H1 (cell line): ENCODE measurements at regions not wholly inside any gene's neighbourhood (a gene's known extent, or its start where the extent isn't known, plus 50 kb on each side); places are given as distances from the start of the nearest gene placed in this dataset.

Experiments used
- CTCF ChIA-PET: fragments of 300-600 bp; sonication (Branson Sonifier 250); formaldehyde crosslinking; loops from one replicate; lab custom pipeline; 2021; ENCODE audit not compliant: partially characterized antibody; lab: Charles Lee
- POLR2A ChIA-PET: fragments of 300-600 bp; sonication (Branson Sonifier 250); formaldehyde crosslinking; loops from one replicate; lab custom pipeline; 2021; ENCODE audit warnings: inconsistent platforms; ENCODE audit not compliant: partially characterized antibody; lab: Charles Lee
- DNase-seq, 2 experiments: peaks; one replicate each; pipeline versions ENCODE4 v3.0.0 to v3.0.0-alpha.2; 2010 to 2022; ENCODE audit warnings: low spot score in 2 of 2, low read depth in 1 of 2, mixed read lengths in 1 of 2
- FAIRE-seq: peaks from 2 replicates; lab custom pipeline; 2011; peaks lifted over from hg19 to GRCh38; lab: Jason Lieb, UNC
- H2AFZ ChIP-seq: 2 replicates; pipeline ENCODE4 v1.8.1; 2012; ENCODE audit warnings: low read length, inconsistent platforms
- H2AK5ac ChIP-seq: 2 replicates; pipeline ENCODE4 v1.6.1; 2013; ENCODE audit warnings: low read depth, low read length
- H2BK120ac ChIP-seq: replicated peaks from 2 replicates; pipeline ENCODE3; 2013; ENCODE audit warnings: low read depth, low read length, inconsistent platforms
- H2BK12ac ChIP-seq: 2 replicates; pipeline ENCODE4 v1.6.1; 2013; ENCODE audit warnings: low read depth, low read length
- H2BK15ac ChIP-seq: 2 replicates; pipeline ENCODE4 v1.6.1; 2013; ENCODE audit warnings: low read length
- H2BK20ac ChIP-seq: 2 replicates; pipeline ENCODE4 v1.6.1; 2013; ENCODE audit warnings: low read length
- H2BK5ac ChIP-seq: 2 replicates; pipeline ENCODE4 v1.6.1; 2013; ENCODE audit warnings: low read depth, low read length
- H3K14ac ChIP-seq: 2 replicates; pipeline ENCODE4 v1.6.1; 2013; ENCODE audit warnings: inconsistent platforms; ENCODE audit not compliant: insufficient read length
- H3K18ac ChIP-seq: 2 replicates; pipeline ENCODE4 v1.6.1; 2013; ENCODE audit warnings: low read length; ENCODE audit errors: extremely low read depth
- H3K23ac ChIP-seq: 2 replicates; pipeline ENCODE4 v1.6.1; 2013; ENCODE audit warnings: inconsistent platforms; ENCODE audit not compliant: insufficient read length
- H3K23me2 ChIP-seq: 2 replicates; pipeline ENCODE4 v1.6.1; 2013; ENCODE audit warnings: low read depth, low read length
- H3K27ac ChIP-seq: 2 replicates; pipeline ENCODE4 v1.6.1; 2011; ENCODE audit warnings: low read depth, low read length, inconsistent platforms
- H3K27me3 ChIP-seq, 4 experiments: replicated peaks in 1 of 4; 1 replicate in 1 of 4; 2 replicates in 3 of 4; pipeline versions ENCODE4 v1.6.1 to v1.8.1; 2011 to 2013; ENCODE audit warnings: low read length in 3 of 4, mild to moderate bottlenecking in 3 of 4, inconsistent platforms in 2 of 4, mixed read lengths in 2 of 4, moderate library complexity in 1 of 4; ENCODE audit not compliant: control insufficient read depth in 3 of 4, insufficient read depth in 3 of 4; ENCODE audit errors: extremely low read depth in 1 of 4
- H3K36me3 ChIP-seq, 4 experiments: 2 replicates each; pipeline versions ENCODE4 v1.6.1 to v1.8.1; 2011 to 2013; ENCODE audit warnings: mild to moderate bottlenecking in 4 of 4, low read length in 3 of 4, moderate library complexity in 2 of 4, control low read depth in 1 of 4, inconsistent platforms in 1 of 4; ENCODE audit not compliant: insufficient read depth in 4 of 4, control insufficient read depth in 2 of 4
- H3K4ac ChIP-seq: replicated peaks from 2 replicates; pipeline ENCODE3; 2013; ENCODE audit warnings: low read length, low read depth, mixed read lengths, inconsistent platforms; ENCODE audit not compliant: insufficient read length
- H3K4me1 ChIP-seq, 4 experiments: replicated peaks in 1 of 4; 1 replicate in 1 of 4; 2 replicates in 3 of 4; pipeline versions ENCODE4 v1.6.1 to v1.8.1; 2011 to 2013; ENCODE audit warnings: low read length in 3 of 4, inconsistent platforms in 2 of 4, mixed read lengths in 1 of 4; ENCODE audit not compliant: insufficient read depth in 4 of 4, control insufficient read depth in 3 of 4
- H3K4me2 ChIP-seq, 2 experiments: 2 replicates each; pipeline versions ENCODE4 v1.6.1 to v1.8.1; 2011 to 2013; ENCODE audit warnings: low read depth in 2 of 2, low read length in 2 of 2, control low read depth in 1 of 2, inconsistent platforms in 1 of 2, mild to moderate bottlenecking in 1 of 2; ENCODE audit not compliant: insufficient read depth in 1 of 2
- H3K4me3 ChIP-seq, 4 experiments: fragments of 200-600, 300-600 bp in 1 of 4; sonication (generic), shearing (Covaris generic), sonication (Bioruptor Twin) in 1 of 4; 2 replicates each; pipeline versions ENCODE4 v1.5.1 to v1.8.1; 2011 to 2016; ENCODE audit warnings: low read length in 4 of 4, low read depth in 3 of 4, control low read depth in 2 of 4, inconsistent platforms in 2 of 4, mild to moderate bottlenecking in 2 of 4, mixed read lengths in 1 of 4, moderate library complexity in 1 of 4; ENCODE audit not compliant: insufficient read depth in 2 of 4; ENCODE audit errors: extremely low read depth in 1 of 4
- H3K56ac ChIP-seq: replicated peaks from 2 replicates; pipeline ENCODE3; 2013; ENCODE audit warnings: low read depth, mild to moderate bottlenecking, mixed read lengths, low read length, inconsistent platforms; ENCODE audit not compliant: insufficient read length
- H3K79me1 ChIP-seq: 2 replicates; pipeline ENCODE4 v1.6.1; 2013; ENCODE audit warnings: low read depth, low read length, control low read depth
- H3K79me2 ChIP-seq, 2 experiments: 2 replicates each; pipeline versions ENCODE4 v1.6.1 to v1.8.1; 2012 to 2013; ENCODE audit warnings: low read length in 2 of 2, mild to moderate bottlenecking in 2 of 2, inconsistent platforms in 1 of 2; ENCODE audit not compliant: insufficient read depth in 2 of 2, control insufficient read depth in 1 of 2
- H3K9ac ChIP-seq, 4 experiments: replicated peaks in 1 of 4; 1 replicate in 1 of 4; 2 replicates in 3 of 4; pipeline versions ENCODE4 v1.6.1 to v1.8.1; 2011 to 2013; ENCODE audit warnings: low read depth in 3 of 4, low read length in 3 of 4, control low read depth in 2 of 4, mild to moderate bottlenecking in 2 of 4, moderate library complexity in 2 of 4, inconsistent platforms in 1 of 4; ENCODE audit errors: extremely low read depth in 1 of 4
- H3K9me3 ChIP-seq, 2 experiments: 2 replicates each; pipeline versions ENCODE4 v1.6.1 to v1.8.1; 2012 to 2013; ENCODE audit warnings: mild to moderate bottlenecking in 2 of 2, moderate library complexity in 2 of 2, control low read depth in 1 of 2, inconsistent platforms in 1 of 2, low read depth in 1 of 2, low read length in 1 of 2, mixed read lengths in 1 of 2; ENCODE audit not compliant: insufficient read depth in 2 of 2
- H4K20me1 ChIP-seq, 2 experiments: replicated peaks in 1 of 2; 2 replicates each; pipeline versions ENCODE3 to v1.8.1; 2011 to 2013; ENCODE audit warnings: inconsistent platforms in 2 of 2, low read length in 2 of 2, mild to moderate bottlenecking in 1 of 2; ENCODE audit not compliant: insufficient read depth in 2 of 2, control insufficient read depth in 1 of 2
- H4K5ac ChIP-seq: 2 replicates; pipeline ENCODE4 v1.6.1; 2013; ENCODE audit warnings: low read length, low read depth, mixed read lengths, inconsistent platforms; ENCODE audit not compliant: insufficient read length
- H4K8ac ChIP-seq: 2 replicates; pipeline ENCODE4 v1.8.0; 2013; ENCODE audit warnings: mild to moderate bottlenecking, moderate library complexity, low read length, inconsistent platforms; ENCODE audit not compliant: insufficient read depth; ENCODE audit errors: extremely low read depth
- H4K91ac ChIP-seq: replicated peaks from 2 replicates; pipeline ENCODE3; 2013; ENCODE audit warnings: low read length, mixed read lengths, inconsistent platforms; ENCODE audit not compliant: insufficient read length
- BRCA1 ChIP-seq: IDR thresholded peaks from 2 replicates; pipeline ENCODE4 v1.6.1; 2012; ENCODE audit warnings: low read depth, low read length, improper control_type of control experiment
- CEBPB ChIP-seq: IDR thresholded peaks from 2 replicates; pipeline ENCODE4 v1.6.1; 2012; ENCODE audit warnings: low read depth, low read length
- CHD2 ChIP-seq: IDR thresholded peaks from 2 replicates; pipeline ENCODE4 v1.6.1; 2012; ENCODE audit warnings: low read length, improper control_type of control experiment
- CREB1 ChIP-seq: IDR thresholded peaks from 2 replicates; pipeline ENCODE4 v1.6.1; 2012; ENCODE audit warnings: inconsistent platforms
- EZH2 ChIP-seq: fragments of 200-600 bp; sonication (generic); IDR thresholded peaks from 2 replicates; pipeline ENCODE4 v1.7.1; 2012; ENCODE audit warnings: low read depth, mild to moderate bottlenecking, moderate library complexity, low read length, inconsistent platforms; ENCODE audit not compliant: severe bottlenecking
- RXRA ChIP-seq: IDR thresholded peaks from 2 replicates; pipeline ENCODE4 v1.6.1; 2011; ENCODE audit warnings: low read depth, mild to moderate bottlenecking, low read length, moderate library complexity; ENCODE audit not compliant: insufficient read depth
- WGBS, 2 experiments: shearing (Covaris generic) in 1 of 2; methylation state at CpG; one replicate each; pipeline versions ENCODE4 v1.1.6 to v1.1.7; 2013 to 2015; ENCODE audit warnings: low lambda C conversion rate in 2 of 2, mixed read lengths in 2 of 2, inconsistent platforms in 1 of 2, low coverage in 1 of 2, missing lambda C conversion rate in 1 of 2; ENCODE audit not compliant: insufficient replicate concordance in 2 of 2, insufficient coverage in 1 of 2, insufficient read length in 1 of 2; ENCODE audit errors: extremely low coverage in 1 of 2, missing lambda C conversion rate in 1 of 2; 5-methylcytosine and 5-hydroxymethylcytosine counted together

DNA sequence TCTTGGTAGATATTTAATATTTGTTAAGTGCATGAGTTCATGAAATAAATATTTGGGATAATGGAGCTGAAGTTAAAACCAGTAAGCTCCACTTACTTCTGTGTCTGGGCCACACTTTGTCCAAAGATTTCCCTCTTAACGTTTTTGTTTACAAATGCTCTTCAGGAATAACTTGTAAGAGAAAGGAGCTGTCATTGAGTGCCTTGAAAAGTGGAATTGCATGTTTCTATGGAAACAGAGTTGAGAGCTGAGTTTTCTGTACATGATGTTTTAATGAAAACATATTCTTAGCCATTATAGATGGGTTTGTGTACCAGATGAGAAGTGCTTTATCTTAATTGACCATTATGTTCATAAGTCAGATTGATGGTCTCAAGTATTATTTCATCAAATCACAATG, 1045.4 kb upstream of the EEF2KMT start:
- H3K27ac ChIP-seq, result no peak overlapping the region
- DNase-seq, result no peak
- H3K4me3 ChIP-seq, result no peak overlapping the region
- no peaks in the 10 kb centered on the region for H3K27me3 ChIP-seq
- CTCF ChIA-PET, result interaction anchor here (0.8 to 1.4 kb wide), 6 partner anchors 12 to 527 kb away, joined by 3 to 5 read pairs (median 4); no protein-coding TSS in a partner anchor
- TF ChIP-seq CHD2 (no peak), BRCA1 (no peak), CREB1 (no peak), EZH2 (no peak), CEBPB (no peak), RXRA (no peak)
- H2AK5ac ChIP-seq, result no peak overlapping the region
- H2BK12ac ChIP-seq, result no peak overlapping the region
- no peaks in the 10 kb centered on the region for H3K36me3 ChIP-seq
- H3K79me1 ChIP-seq, result no peaks in the 10 kb centered on the region
- H3K18ac ChIP-seq, result no peak overlapping the region
- H2BK120ac ChIP-seq, result no peak overlapping the region
- H3K79me2 ChIP-seq, result no peaks in the 10 kb centered on the region
- no peak overlapping the region for H4K8ac ChIP-seq
- no peak overlapping the region for H4K5ac ChIP-seq
- no peak overlapping the region for H3K23ac ChIP-seq
- no peak overlapping the region for H3K56ac ChIP-seq
- no peak overlapping the region for H3K4ac ChIP-seq
- no peak overlapping the region for H3K4me2 ChIP-seq
- no peak overlapping the region for H3K14ac ChIP-seq
- no peak overlapping the region for H2BK15ac ChIP-seq
- POLR2A ChIA-PET, result no interaction called here
- no peak overlapping the region for H2AFZ ChIP-seq
- no peak overlapping the region for H4K91ac ChIP-seq
- no peak overlapping the region for H2BK5ac ChIP-seq
- FAIRE-seq, result no peak
- 80% methylated on average over 1 of the region's 1 CpG; no CpG with 5 or more reads in 1 of the 2 experiments for WGBS, 2 experiments
- no peak overlapping the region for H3K9ac ChIP-seq
- H3K4me1 ChIP-seq, result peaks cover 0 to 2% (median 0%) of the 10 kb centered on the region in 4 experiments; a peak in 1 of 7 replicates
- H2BK20ac ChIP-seq, result no peak overlapping the region
- peaks cover 0 to 6% of the 10 kb centered on the region in 2 experiments; a peak in 1 of 4 replicates for H3K9me3 ChIP-seq
- no peaks in the 10 kb centered on the region for H3K23me2 ChIP-seq
- H4K20me1 ChIP-seq, result no peaks in the 10 kb centered on the region
